Caco-2 (cell line): ENCODE measurements at regions not wholly inside any gene's neighbourhood (a gene's known extent, or its start where the extent isn't known, plus 50 kb on each side); places are given as distances from the start of the nearest gene placed in this dataset.

Experiments used
- BruUV-seq: library from RNA; stranded (reverse); fragments of 400-500 nt; replicated peaks from 2 replicates; lab custom pipeline; 2021; lab: Mats Ljungman, UMichigan
- CTCF ChIA-PET: fragments of 300-600 bp; sonication (Branson Sonifier 250); formaldehyde crosslinking; loops from one replicate; lab custom pipeline; 2022; ENCODE audit warnings: antibody characterized with exemption; lab: Charles Lee
- POLR2A ChIA-PET: fragments of 300-600 bp; sonication (Branson Sonifier 250); formaldehyde crosslinking; loops from one replicate; lab custom pipeline; 2022; ENCODE audit warnings: antibody characterized with exemption; lab: Charles Lee
- DNase-seq, 2 experiments: peaks; one replicate each; pipeline versions ENCODE4 v3.0.0 to v3.0.0-alpha.2; 2020 to 2022
- H3K27me3 ChIP-seq: replicated peaks from 2 replicates; pipeline ENCODE4 v1.6.0; 2011; ENCODE audit warnings: low read length; ENCODE audit not compliant: control insufficient read depth, insufficient read depth
- H3K36me3 ChIP-seq: 2 replicates; pipeline ENCODE4 v1.5.1; 2011; ENCODE audit warnings: low read length; ENCODE audit not compliant: control insufficient read depth, insufficient read depth
- H3K4me1 ChIP-seq: fragments of 250-450 bp; sonication (Bioruptor Pico); 2 replicates; pipeline ENCODE4 v1.5.1; 2020; ENCODE audit warnings: mild to moderate bottlenecking
- H3K4me3 ChIP-seq: 2 replicates; pipeline ENCODE4 v1.5.1; 2011; ENCODE audit warnings: low read depth, mild to moderate bottlenecking, control low read depth, low read length
- H3K9me3 ChIP-seq: fragments of 250-450 bp; sonication (Bioruptor Pico); 2 replicates; pipeline ENCODE4 v1.5.1; 2020; ENCODE audit warnings: mild to moderate bottlenecking, moderate library complexity
- H3K27ac Mint-ChIP-seq: one replicate; pipeline ENCODE4 v1.8.0; 2022; ENCODE audit warnings: mixed read lengths; ENCODE audit not compliant: unreplicated experiment
- H3K27me3 Mint-ChIP-seq: one replicate; pipeline ENCODE4 v1.8.0; 2022; ENCODE audit warnings: mixed read lengths; ENCODE audit not compliant: insufficient read depth, unreplicated experiment
- H3K36me3 Mint-ChIP-seq: one replicate; pipeline ENCODE4 v1.8.0; 2022; ENCODE audit warnings: mild to moderate bottlenecking, mixed read lengths; ENCODE audit not compliant: insufficient read depth, unreplicated experiment
- H3K4me1 Mint-ChIP-seq: one replicate; pipeline ENCODE4 v1.8.0; 2022; ENCODE audit warnings: low read depth, mixed read lengths; ENCODE audit not compliant: unreplicated experiment
- H3K4me3 Mint-ChIP-seq: one replicate; pipeline ENCODE4 v1.8.0; 2022; ENCODE audit warnings: mild to moderate bottlenecking, moderate library complexity, mixed read lengths; ENCODE audit not compliant: unreplicated experiment
- H3K9me3 Mint-ChIP-seq: one replicate; pipeline ENCODE4 v1.8.0; 2022; ENCODE audit warnings: mixed read lengths; ENCODE audit not compliant: unreplicated experiment
- CTCF ChIP-seq, 2 experiments: fragments of 200-600 bp in 1 of 2; IDR thresholded peaks; 1 replicate in 1 of 2; 2 replicates in 1 of 2; pipeline versions ENCODE4 v1.5.1 to v1.8.0; 2011 to 2022; ENCODE audit warnings: antibody characterized with exemption in 1 of 2, control low read depth in 1 of 2, inconsistent platforms in 1 of 2, low read depth in 1 of 2, low read length in 1 of 2, mild to moderate bottlenecking in 1 of 2, moderate library complexity in 1 of 2; ENCODE audit not compliant: insufficient read depth in 1 of 2, severe bottlenecking in 1 of 2, unreplicated experiment in 1 of 2
- intact Hi-C: fragments of 100-400 bp; cut with micrococcal nuclease; formaldehyde crosslinking; loops from one replicate; pipeline ENCODE4 v1.10.0; 2022; ENCODE audit not compliant: unreplicated experiment

- H3K36me3 ChIP-seq, result no peaks in the 10 kb centered on the region
- intact Hi-C loops, result no loop called here
- no peak overlapping the region for H3K27ac Mint-ChIP-seq
- H3K36me3 Mint-ChIP-seq, result no peaks in the 10 kb centered on the region
- no peaks in the 10 kb centered on the region for H3K4me1 ChIP-seq
- no peak for DNase-seq
- H3K4me3 ChIP-seq, result no peak overlapping the region
- H3K27me3 Mint-ChIP-seq, result no peaks in the 10 kb centered on the region
- POLR2A ChIA-PET, result no interaction called here
- peaks cover 9% of the 10 kb centered on the region for H3K4me1 Mint-ChIP-seq
- no peaks in the 10 kb centered on the region for H3K9me3 ChIP-seq
- H3K4me3 Mint-ChIP-seq, result no peak overlapping the region
- TF ChIP-seq CTCF (IDR thresholded peaks at IDR 0.05; ENCODE audit: insufficient read depth in 1 of 2, low read depth in 1 of 2, low read length in 1 of 2, severe bottlenecking in 1 of 2, unreplicated experiment in 1 of 2), result no peak
- H3K27me3 ChIP-seq, result no peaks in the 10 kb centered on the region
- BruUV-seq, result no TSS peak
- no peaks in the 10 kb centered on the region for H3K9me3 Mint-ChIP-seq
- CTCF ChIA-PET, result no interaction called here
Measured at GRCh38 chrX:45912316-45912715, 632.9 kb downstream of the ZNF674 start.

DNA sequence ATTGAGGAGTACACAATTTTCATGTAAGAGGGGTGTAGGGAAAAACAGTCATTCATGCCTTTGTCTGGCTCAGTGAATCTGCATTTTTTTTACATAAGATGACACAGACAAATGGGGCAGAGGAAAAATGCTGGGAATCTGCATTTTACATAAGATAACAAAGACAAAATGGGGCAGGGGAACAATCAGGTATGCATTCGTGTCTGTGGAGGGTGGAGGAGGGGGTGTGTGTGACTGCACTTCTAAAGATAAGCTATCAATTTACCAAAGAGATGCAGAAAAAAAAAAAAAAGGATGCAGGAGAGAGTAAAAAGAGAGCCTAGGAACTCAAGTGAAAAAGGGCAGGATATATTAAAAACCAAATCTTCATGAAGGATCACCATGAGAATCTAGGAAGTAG lies 637.4 kb downstream of the ZNF674 start:
- H3K27me3 Mint-ChIP-seq, result no peaks in the 10 kb centered on the region
- Histone ChIP-seq H3K4me1 (no peaks in the 10 kb centered on the region), H3K27me3 (no peaks in the 10 kb centered on the region), H3K36me3 (no peaks in the 10 kb centered on the region), H3K4me3 (no peak overlapping the region), H3K9me3 (no peaks in the 10 kb centered on the region)
- peaks cover 10% of the 10 kb centered on the region for H3K4me1 Mint-ChIP-seq
- H3K27ac Mint-ChIP-seq, result peak overlapping the region; percentile 45
- ChIA-PET POLR2A (no interaction called here), CTCF (no interaction called here)
- intact Hi-C loops, result no loop called here
- TF ChIP-seq CTCF (IDR thresholded peaks at IDR 0.05; ENCODE audit: insufficient read depth in 1 of 2, low read depth in 1 of 2, low read length in 1 of 2, severe bottlenecking in 1 of 2, unreplicated experiment in 1 of 2), result no peak
- H3K4me3 Mint-ChIP-seq, result peak overlapping the region; percentile 7
- DNase-seq, result no peak
- no peaks in the 10 kb centered on the region for H3K36me3 Mint-ChIP-seq
- H3K9me3 Mint-ChIP-seq, result no peaks in the 10 kb centered on the region
- no TSS peak for BruUV-seq

GRCh38 chrX:45903781-45904201 lies 641.4 kb downstream of the ZNF674 start:
- no peaks in the 10 kb centered on the region for H3K9me3 Mint-ChIP-seq
- ChIA-PET POLR2A (no interaction called here), CTCF (no interaction called here)
- peaks cover 10% of the 10 kb centered on the region for H3K4me1 Mint-ChIP-seq
- TF ChIP-seq CTCF (IDR thresholded peaks at IDR 0.05; ENCODE audit: insufficient read depth in 1 of 2, low read depth in 1 of 2, low read length in 1 of 2, severe bottlenecking in 1 of 2, unreplicated experiment in 1 of 2), result no peak
- H3K36me3 Mint-ChIP-seq, result no peaks in the 10 kb centered on the region
- no peaks in the 10 kb centered on the region for H3K27me3 ChIP-seq
- H3K27me3 Mint-ChIP-seq, result no peaks in the 10 kb centered on the region
- H3K9me3 ChIP-seq, result no peaks in the 10 kb centered on the region
- H3K4me3 ChIP-seq, result no peak overlapping the region
- no peak for DNase-seq
- H3K4me3 Mint-ChIP-seq, result no peak overlapping the region
- BruUV-seq, result no TSS peak
- no peak overlapping the region for H3K27ac Mint-ChIP-seq
- H3K4me1 ChIP-seq, result no peaks in the 10 kb centered on the region
- intact Hi-C loops, result no loop called here
- H3K36me3 ChIP-seq, result no peaks in the 10 kb centered on the region
